ENCODE measurements at regions not wholly inside any gene's neighbourhood (a gene's known extent, or its start where the extent isn't known, plus 50 kb on each side); places are given as distances from the start of the nearest gene placed in this dataset.

DNA sequence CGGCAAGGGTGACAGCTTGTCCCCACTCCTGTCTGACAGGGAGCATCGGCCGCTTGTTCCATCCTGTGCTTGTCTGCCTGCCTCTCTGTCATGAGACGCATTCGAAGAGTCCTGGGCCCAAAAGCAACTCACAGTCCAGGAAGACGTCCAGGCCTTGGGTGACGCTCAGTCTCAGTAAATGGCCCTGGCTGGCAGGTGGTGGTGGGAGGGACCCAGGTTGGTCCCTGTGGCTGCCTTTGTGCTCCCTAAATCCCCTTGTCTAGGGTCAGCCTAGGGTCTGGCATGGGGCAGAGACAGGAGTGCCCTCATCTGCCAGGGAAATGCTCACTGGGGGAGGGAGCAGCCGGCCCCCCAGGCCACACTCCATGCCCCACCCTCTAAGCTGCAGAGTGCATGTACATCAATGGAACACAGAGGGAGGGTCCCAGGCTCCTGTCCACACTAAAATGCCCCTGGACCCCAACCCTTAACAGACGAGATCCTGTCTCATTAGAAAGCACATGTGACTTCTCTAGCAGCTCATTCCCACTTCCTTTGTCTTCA lies 295.2 kb upstream of the ZNF32 start:
- H3K4me3 ChIP-seq (ENCODE audit: low read depth, low read length): no peak overlapping the region

DNA sequence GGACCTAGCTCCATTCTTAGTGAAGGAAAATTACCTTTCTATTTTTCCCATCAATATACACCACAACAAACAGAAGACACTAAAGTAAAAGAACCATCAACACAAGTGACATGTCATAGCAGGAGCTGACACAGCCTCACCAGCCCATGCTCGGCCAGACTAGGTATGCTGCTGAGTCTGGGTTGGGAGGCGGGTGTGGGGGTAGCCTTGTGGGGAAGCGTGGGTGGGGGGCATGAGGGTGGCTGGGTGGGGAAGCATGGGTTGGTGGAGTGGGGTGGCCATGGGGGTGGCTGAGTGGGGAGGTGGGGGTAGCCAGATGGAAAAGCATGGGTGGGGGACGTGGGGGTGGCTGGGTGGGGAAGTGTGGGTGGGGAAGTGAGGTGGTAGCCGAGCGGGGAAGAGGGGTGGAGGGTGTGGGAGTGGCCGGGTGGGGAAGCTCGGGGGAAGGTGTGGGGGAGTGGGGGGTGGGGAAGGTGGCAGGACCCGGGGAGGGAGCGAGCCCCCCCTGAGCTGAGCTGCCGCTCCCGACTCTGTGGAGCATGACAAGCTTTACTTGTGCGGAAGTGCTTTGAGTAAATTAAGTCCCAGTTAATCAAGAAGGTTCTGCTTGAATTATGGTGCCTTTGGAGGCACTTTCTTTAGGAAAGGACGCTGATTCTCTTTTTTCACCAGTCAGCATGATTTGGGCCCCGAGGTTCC lies 294.6 kb upstream of the ZNF32 start:
- no peak overlapping the region for H3K4me3 ChIP-seq (ENCODE audit: low read depth, low read length)

DNA sequence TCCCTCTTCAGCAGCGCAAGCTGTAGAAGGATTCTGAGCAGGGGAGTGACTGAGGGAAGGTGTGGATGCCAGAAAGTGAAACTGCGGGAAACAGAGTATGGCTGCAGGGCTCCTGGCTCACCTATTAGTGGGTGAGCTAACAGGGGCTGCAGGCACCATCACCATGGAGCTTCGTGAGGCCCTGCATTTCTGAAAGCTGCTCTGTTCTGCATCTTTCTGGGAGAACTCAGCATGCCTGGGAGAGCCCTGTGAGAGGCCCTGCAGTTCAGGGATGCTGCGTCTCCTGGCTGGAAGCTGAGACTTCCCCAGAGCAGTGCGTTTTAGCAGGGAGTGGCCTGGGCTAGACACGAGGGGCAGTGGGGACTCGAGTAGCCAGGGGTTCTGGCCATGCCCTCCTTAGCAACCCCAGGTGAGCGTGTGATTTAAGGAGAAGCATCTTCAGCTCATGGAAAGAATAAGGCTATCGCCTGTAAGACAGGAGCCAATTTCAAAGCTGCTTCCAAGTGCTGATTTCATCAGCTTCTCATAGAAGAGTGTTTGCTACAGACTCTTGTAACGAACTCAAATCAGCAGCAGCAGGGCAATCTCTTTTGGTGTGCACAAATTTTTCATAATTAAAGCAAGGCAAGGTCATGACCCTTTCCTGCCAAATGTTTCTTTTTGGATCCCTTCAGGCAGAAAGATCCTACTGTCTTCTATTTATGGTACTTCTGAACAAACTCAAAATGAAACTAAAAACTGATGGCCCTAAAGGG lies 293.6 kb upstream of the ZNF32 start:
- H3K4me3 ChIP-seq (ENCODE audit: low read depth, low read length): no peak overlapping the region

DNA sequence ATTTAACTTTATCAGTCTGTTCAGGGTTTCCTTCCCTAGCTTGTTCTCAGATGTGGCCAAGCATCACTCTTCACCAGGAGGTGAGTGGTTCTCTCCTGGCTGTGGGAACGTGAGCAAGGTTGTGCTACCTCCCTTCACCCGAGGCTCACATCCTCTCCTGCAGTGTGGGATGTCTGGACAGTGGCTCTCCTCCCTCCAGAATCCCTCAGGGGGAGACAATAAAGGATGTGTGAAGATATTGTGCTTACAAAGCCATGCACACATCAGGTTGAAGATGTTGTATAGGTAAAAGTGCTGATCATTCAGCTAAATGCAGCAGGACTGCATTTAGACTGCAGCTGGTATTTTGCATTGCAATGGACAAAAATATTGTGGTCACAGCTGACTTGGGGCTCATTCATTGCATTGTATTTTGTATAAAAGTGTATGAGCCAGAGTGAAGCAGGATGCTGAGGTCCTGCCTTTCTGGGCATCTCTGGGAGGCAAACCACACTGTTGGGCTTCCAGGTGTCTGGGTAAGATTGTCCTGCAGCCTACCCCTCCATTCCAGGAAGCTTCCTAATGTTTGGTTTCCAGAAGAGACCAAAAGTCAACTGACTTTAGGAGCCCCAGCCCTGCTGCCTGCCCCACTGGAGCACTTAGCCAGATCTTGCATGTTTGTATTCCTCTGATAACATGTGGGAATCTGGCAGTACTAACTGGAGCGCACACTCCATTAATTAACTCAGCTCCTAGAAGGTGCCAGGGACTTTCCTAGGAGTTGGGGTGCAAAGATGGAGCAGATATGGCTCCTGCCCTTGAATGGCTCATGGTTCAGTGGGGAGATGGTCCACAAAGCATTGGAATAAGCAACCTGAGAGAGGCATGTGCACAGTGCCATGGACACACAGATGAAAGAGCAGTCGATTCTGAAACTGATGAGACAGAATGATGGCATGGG lies 292.5 kb upstream of the ZNF32 start:
- no peak overlapping the region for H3K4me3 ChIP-seq (ENCODE audit: low read depth, low read length)

DNA sequence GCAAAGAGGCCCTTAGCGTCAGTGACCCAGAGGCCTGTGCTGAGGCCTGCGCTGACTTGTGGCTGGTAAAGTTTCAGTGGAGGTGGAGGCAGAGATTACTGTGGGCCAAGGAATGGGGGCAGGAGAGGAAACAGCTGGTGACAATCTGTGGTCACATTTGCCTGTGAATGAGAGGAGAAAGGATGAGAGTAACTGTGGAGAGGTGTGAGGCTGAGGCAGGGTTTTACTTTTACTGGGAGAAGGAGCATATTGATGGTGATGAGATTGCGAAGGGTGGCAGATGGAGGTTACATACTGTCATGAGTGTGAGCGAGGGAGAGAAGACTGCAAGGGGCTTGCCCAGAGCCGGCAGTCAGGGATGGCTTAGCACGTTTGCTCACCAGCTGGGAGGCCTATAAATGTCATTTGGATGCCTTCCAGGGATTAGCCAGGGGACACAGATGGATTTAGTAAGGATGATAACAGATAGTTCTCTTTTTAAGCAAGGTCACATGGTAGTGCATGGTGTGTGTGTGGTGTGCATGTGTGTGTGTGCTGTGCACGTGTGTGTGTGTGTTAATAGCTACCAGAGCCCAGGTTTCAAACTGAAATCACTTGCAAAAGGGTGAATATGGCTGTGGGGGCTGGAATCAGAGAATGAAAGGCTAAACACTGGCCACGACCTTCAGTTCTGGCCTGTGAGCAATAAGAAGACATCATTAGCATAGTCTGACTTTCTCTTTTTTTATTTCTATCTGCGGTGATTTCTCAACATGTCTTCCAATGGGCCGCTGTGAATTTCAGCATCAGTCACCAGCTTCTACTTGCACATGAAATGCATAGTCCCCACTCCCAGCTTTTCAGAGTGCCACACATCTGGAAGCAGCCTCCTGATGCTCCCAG lies 291.5 kb upstream of the ZNF32 start:
- no peak overlapping the region for H3K4me3 ChIP-seq (ENCODE audit: low read depth, low read length)

DNA sequence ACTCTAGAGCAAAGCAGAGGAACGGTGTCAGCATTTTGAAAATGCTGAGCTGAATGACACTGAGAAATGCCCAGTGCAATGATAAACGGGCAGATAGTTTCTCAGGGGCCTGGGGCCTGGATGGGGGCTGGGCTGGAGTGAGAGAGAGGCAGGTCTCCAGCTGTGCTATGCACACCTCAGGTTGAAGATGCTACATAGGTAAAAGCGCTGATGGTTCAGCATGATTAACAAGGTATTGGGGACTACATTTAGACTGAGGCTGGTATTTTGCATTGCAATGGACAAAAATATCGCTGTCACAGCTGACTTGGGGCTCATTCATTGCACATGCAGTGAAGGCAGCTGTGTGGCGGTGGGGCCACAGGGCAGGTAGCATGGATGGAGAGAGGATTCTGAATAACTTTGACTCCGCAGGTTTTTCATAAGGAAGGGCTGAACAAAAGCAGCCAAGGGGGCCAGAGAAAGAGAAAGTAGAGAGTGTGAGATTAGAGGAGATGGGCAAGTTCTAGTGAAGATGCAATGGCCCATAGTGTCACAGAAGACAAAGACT lies 290.8 kb upstream of the ZNF32 start:
- no peak overlapping the region for H3K4me3 ChIP-seq (ENCODE audit: low read depth, low read length)

DNA sequence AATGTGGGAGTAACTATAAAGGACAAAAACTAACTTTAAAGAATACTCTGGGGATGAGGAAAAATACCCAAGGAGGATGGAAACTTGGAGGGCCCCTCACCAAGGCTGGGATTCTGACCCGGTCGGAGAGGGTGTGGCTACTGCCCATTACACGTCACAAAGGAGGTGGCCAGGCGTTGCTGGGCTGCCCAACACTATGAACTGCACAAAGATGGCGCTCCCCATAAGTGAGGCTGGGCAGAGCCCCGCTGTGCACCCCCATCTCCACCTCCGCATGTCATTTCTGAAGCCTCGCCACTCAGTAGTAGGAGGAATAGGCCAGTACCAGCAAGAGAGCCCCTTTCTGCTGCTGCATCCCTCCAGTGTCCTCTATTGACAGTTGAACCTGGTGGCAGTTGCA lies 290.1 kb upstream of the ZNF32 start:
- no peak overlapping the region for H3K4me3 ChIP-seq (ENCODE audit: low read depth, low read length)

DNA sequence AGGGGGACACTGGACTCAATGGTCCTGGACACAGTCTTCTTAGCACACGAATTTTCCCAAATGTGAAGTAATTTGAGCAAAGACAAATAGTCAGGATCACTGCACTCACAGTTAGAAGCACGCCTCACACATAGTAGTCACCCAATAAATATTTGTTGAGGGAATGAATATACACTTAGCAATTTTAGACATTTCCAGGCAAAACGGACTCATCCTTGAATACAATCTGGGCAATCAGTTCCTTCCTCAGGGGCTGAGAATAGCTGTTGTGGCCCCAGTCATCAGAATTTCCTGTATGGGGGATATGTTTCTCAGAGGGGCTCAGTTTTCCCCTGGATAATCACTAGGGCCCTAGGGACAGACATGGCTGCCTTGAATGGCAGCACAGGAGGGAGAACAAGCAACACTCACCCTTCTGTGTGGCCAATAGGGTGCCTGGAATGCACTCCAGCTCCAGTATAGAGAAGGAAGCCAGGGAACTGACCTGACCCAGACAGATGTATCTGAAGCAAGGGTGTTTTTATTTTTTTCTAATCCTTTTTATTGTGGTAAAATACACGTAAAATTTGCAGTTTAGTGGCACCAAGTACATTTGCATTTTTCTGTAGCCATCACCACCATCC lies 282.7 kb upstream of the ZNF32 start:
- no peak overlapping the region for H3K4me3 ChIP-seq (ENCODE audit: low read depth, low read length)

DNA sequence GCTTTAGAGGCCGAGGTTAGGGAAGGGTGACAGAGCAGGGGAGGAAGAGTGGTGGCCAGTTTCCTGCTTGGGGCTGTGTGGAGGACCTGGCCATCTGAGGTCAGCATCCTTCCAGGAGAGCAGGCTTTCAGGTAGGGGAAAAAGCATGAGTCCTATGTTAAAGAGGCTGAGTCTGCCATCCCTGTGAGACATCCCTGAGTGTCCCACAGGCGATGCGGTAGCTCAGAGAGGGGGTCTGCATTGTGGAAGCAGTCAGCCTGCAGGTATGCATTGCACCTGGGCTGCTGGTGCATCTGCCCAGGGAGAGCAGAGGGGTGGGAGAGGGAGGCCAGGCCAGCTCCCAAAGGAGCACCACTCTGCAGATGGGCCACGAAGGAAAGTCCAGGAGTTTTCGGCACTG lies 282.1 kb upstream of the ZNF32 start:
- H3K4me3 ChIP-seq (ENCODE audit: low read depth, low read length): no peak overlapping the region

DNA sequence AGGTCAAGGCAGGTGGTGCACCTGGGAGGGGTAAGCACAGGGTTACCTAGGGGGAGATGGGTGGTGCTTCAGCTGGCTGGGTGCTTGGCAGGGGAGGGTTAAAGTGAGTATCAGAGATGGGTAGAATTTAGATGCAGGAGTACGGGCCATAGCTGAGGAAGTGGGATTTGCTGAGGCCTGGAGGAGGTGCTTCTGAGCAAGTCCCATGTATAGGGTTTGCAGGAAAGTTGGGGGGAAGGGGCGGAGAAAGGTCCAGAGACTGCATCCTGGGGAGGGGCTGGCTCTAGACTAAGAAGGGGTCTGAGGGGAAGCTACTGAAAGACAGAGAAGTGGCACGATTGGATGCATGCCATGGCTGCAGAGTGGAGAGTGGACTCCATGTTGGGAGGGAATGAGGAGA lies 281.6 kb upstream of the ZNF32 start:
- no peak overlapping the region for H3K4me3 ChIP-seq (ENCODE audit: low read depth, low read length)

DNA sequence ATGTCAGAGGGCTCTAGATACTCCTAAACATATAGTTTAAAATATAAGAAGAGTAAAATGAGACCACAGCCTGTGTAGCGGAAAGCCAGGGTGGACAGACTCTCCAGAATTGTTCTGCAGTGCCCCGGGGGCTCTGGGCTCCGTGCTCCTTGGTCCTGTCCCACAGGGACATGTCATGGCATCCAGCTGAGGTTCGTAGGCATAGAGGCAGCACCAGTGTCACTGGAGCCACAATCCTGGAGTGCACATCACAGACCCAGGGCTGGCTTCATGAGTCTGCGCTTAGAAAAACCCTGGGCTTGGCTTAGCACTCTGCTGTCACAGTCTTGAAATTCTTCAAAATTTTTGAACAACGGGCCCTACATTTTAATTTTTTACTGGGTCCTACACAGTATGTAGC lies 280.4 kb upstream of the ZNF32 start:
- H3K4me3 ChIP-seq (ENCODE audit: low read depth, low read length): no peak overlapping the region

DNA sequence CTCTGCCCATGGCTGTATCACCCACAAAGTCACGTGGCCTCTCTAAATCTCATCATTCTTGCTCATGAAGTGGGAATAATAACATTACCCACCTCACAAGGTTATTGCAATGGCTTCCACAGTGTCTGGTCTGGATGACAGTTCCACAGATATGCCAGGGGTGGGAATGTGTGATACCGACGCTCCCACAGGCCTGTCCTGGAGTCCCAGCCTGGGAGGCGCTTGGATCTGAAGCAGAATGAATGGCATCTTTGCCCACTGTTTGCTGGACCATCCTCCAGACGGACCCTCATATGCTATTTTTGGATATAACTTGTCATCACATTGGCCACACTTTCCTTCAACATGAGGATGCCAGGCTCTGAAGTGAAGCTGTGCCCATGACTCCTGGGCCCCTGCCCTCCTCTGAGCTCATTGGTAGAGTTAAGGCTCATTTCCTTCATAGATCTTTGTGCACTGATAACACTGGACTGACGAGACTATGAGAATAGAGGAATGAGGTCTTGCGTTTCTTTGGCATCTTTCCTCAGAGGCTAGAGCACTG lies 279.8 kb upstream of the ZNF32 start:
- H3K4me3 ChIP-seq (ENCODE audit: low read depth, low read length): no peak overlapping the region

DNA sequence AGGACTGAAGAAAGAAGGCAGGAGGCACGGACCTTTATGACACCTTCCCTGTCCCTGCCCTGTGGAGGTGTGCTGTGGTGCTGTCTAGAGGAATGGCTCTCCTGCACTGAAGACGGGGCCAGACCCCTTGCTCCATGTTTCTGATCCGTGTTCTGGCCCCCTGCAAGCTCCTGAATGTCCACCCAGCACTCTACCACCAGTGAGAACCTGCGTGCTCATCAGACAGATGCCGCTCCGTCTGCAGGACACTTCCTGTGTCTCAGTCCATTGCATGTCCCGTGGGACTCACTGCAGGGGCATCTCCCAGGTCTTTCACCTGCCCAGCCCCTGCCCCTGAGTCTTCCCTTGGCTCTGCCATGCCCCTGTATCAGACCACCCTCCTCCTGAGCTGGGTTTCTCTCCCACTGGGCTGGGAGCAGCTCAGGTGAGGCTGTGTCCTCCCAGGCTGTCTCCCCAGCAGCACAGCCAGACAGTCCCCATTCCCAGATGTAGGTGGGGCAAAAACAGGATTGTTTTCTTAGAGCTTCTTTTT lies 278.3 kb upstream of the ZNF32 start:
- H3K4me3 ChIP-seq (ENCODE audit: low read depth, low read length): no peak overlapping the region

DNA sequence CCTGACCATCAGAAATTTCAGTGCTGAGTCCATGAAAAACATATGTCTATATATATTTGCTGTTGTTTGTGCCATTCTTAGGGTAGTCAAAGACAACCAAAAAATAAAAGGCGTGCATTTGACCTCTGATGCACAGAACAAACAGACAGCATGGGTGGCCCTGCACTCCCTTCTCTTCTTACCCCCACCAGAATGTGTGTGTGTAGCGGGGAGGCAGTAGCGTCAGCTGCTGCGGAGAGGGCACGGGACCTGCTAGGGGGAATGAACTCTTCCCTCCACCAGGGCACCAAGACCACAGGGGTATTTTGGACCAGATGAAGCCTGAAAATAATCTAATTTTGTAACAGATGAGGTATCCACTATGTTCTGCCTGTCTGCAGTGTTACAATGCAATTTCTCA lies 277.7 kb upstream of the ZNF32 start:
- no peak overlapping the region for H3K4me3 ChIP-seq (ENCODE audit: low read depth, low read length)

DNA sequence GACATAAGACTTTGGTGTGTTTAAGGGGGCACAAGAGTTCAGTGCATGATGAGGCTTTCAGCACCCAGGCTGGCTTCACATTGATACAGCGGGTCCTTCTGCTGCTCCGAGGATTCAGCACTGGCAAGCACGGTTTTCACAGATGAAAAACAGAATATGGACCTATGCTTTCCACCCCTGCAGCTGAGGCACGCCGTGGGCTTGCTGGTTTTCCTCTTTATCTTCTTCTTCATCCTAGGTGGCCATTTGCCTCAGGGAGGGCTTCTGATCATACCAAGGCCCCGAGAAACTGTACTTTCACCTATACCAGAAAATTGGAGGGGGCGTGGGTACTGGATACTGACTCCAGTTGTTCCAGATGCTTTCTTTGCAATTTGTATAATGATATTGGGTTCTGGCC lies 277.1 kb upstream of the ZNF32 start:
- H3K4me3 ChIP-seq (ENCODE audit: low read depth, low read length): no peak overlapping the region

DNA sequence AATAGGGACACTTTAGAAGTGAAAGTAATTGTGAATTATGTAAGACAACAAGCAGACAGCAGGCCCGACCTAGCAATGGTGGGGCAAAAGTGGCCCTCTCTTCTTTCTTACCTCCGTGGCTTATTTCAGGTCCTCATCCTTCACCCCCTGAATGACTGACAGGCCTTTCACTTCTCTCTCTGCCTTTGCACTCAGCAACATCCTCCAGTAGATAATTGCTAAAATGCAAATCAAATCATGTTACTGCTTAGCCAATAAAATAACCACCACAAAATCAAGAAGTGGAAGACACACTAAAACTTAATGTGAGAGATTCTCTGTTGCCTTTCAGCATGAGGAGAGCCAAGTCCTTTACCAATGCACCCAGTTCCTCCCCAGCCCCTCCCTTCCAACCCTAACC lies 274.6 kb upstream of the ZNF32 start:
- no peak overlapping the region for H3K4me3 ChIP-seq (ENCODE audit: low read depth, low read length)

DNA sequence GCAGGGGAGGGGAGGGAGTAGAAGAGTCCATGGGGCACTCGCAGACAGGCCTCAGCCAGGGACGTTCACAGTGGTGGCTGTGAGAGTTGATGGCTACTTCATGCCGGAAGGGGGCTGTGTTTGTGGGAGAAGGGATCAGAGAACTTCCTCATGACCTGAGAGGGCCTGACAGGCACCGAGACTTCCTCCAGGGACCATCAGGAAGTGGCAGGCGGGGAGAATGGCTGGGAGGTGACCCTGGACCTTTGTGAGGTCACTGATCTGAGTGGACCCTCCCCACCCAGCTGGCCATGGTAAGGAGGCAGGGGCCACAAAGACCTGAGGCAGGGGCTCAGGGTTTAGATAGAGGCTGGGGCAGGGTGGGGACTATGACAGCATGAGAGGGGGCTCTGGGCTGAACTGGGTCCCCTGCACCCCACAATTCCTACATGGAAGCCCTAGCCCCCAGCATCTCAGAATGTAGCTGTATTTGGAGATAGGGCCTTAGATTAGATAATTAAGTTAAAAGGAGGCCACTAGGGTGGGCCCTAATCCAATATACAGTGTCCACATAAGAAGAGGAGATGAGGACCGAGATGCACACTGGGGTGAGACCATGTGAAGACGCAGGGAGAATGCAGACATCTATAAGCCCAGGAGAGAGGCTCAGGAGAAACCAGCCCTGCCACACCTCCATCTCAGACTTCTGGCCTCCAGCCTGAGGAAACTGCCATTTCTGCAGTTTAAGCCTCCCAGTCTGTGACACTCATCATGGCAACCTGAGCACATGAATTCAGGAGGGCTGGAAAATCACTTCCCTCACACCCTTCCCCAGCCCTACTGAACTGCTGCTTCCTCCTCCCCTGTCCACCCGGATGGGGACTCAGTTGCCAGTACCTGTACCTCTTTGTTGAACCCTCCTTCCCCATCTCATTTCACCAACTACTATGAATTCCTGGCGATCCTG lies 273.9 kb upstream of the ZNF32 start:
- H3K4me3 ChIP-seq (ENCODE audit: low read depth, low read length): no peak overlapping the region

DNA sequence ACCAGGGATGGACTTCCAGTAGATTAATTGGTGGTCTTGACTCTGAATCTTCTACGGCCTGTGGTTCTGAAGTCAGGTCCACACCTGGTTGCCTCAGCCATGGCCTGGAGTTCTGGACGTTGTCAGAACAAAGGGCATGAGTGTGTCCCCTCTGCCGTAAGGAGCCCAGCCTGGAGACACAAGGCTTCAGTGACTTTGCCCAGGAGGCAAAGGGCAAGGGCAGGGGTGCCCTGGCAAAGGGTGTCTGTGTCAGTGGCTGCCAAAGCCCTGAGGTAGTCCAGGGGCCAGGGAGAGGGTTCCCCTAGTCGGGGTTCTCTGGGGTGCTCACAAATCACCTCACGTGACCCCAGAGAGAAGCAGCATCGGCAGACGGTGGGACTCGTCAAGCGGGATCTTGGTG lies 273.2 kb upstream of the ZNF32 start:
- no peak overlapping the region for H3K4me3 ChIP-seq (ENCODE audit: low read depth, low read length)

Data from iPS-11a (cell line).